HG03139 (cell line): ENCODE measurements at regions not wholly inside any gene's neighbourhood (a gene's known extent, or its start where the extent isn't known, plus 50 kb on each side); places are given as distances from the start of the nearest gene placed in this dataset.
"Not testable (repeated sequence)": the region's sequence is repeated elsewhere in the genome, so short reads cannot be mapped to it uniquely, and the experiment has no call there.

ENCODE experiments used
- ATAC-seq: cut with Tn5 transposase; IDR thresholded peaks from one replicate; pipeline ENCODE4 v1.9.1; 2021; ENCODE audit not compliant: unreplicated experiment

DNA sequence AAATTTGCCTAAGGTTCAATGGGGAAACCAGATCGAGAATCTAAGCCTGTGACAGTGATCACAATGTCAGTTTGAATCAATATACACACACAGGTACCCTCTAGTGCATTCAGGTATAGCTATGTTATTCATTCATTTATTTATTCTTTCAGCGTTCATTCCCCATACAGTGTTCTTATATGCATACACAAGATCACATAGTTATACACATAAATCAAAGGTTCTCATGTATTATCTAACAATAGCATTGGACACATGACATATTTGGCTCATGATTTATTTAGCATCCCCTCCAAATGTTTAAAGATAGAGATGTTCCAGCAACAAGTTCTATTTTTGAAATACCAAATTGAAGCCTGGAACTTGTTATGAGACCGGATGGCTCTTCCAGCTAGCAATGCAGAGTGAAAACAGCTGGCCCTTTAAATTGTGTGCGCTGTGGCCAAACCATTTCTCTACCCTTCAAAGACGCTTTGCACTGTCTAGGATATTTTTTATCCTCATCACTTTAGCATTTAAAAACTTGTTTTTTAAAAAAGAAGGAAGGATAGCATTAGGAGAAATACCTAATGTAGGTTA, 131.0 kb downstream of the ATXN3L start:
- no peak for ATAC-seq

DNA sequence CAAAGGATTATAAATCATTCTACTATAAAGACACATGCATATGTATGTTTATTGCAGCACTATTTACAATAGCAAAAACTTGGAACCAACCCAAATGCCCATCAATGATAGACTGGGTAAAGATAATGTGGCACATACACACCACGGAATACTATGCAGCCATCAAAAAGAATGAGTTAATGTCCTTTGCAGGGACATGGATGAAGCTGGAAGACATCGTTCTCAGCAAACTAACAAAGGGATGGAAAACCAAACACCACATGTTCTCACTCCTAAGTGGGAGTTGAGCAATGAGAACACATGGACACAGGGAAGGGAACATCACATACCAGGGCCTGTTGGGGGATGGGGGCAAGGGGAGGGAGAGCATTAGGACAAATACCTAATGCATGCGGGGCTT, 133.2 kb downstream of the ATXN3L start:
- ATAC-seq, result not testable (repeated sequence)

GRCh38 chrX:13180807-13181206, 136.4 kb upstream of the FAM9C start:
- no peak for ATAC-seq

DNA sequence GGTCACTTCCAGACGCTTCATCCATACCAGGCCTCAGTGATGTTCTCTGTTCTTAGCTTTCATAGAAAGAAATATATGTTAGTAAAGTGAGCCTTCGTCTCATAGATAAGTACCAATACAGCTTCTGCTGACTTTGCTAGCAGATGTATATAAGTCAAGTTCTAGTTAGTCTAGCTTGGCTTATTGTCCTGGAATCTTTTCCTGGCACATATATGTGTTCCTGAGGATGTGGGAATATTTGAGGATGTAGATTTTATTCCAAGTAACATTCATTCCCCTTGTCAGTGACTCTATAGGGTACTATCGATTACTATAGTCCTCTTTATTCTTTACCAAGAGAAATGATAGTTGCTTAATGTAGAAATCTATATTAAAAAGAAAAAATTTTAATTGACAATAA, 135.2 kb upstream of the FAM9C start:
- ATAC-seq, result no peak

- no peak for ATAC-seq
Observed at GRCh38 chrX:13179100-13179499, 134.7 kb upstream of the FAM9C start.

- ATAC-seq, result no peak
Observed at GRCh38 chrX:13177921-13178566, 133.6 kb upstream of the FAM9C start.

GRCh38 chrX:13175056-13175455, 130.6 kb upstream of the FAM9C start:
- ATAC-seq, result no peak

- ATAC-seq, result no peak
Observed at GRCh38 chrX:13170966-13171558, 126.6 kb upstream of the FAM9C start.

DNA sequence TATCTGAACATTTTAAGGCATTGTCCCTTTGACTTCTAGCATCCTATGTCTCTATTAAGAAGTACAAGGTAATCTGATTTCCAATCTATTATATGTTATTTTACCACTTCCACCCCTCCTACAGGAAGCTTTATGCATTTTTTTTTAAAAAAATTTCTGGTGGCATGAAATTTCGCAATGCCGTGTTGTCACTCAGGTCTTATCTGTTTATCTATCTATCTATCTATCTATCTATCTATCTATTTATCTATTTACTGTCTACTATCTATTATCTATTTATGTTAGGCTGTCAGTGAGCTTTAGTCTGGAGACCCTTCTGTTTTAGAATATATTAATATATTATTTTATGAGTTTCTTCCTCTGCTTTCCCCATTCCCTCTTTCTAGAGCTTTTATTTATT, 125.3 kb upstream of the FAM9C start:
- ATAC-seq, result no peak

- ATAC-seq, result no peak
Observed at GRCh38 chrX:13168269-13168668, 123.8 kb upstream of the FAM9C start.

- no peak for ATAC-seq
Observed at GRCh38 chrX:13167481-13168231, 123.2 kb upstream of the FAM9C start.

GRCh38 chrX:13165266-13166189, 121.1 kb upstream of the FAM9C start:
- ATAC-seq, result no peak

- no peak for ATAC-seq
Observed at GRCh38 chrX:13164611-13165010, 120.2 kb upstream of the FAM9C start.

DNA sequence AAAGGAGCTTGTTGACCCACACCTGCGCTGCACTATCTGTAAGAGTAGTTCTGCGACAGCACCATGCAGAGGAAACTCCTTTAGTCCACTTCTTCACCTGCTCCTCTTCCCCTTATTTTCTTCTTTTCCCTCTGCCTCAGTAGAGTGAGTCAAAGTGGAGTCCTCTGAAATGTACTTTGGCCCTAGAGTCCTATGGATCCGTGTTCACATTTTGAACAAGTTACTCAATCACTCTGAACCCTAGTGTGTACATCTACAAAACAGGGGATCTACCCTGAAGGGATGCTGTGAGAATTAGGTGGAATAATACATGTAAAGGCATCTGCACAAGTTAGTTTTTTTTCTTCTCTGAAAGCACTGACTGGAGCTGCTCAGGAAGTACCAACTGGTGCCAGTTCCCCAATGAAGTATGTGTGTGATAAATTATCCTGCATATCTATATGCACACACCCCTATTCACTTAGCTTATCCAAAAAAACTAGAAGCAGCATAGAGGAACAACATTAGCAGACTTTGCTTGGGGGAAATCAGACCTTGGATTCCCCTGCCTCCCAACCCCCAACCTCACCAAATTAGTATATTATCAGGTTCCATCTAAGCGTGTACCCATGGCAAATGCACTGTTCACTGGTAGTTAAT, 118.5 kb upstream of the FAM9C start:
- no peak for ATAC-seq

DNA sequence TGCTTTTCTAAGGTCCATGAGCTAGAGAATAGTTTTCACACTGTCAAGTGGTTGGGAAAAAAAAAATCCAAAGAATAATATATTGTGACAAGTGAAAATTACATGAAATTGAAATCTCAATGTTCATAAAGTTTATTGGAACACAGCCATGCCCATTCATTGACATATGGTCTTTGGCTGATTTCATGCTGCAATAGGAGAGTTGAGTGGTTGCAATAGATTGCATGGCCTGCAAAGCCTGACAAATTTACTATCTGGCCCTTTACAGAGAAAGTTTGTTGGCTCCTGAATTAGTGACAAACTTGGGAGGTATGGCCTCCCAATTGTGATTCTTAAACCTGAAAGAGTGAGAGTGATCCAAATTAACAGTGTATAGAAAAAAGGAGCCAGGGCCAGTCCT, 115.5 kb upstream of the FAM9C start:
- ATAC-seq, result no peak

DNA sequence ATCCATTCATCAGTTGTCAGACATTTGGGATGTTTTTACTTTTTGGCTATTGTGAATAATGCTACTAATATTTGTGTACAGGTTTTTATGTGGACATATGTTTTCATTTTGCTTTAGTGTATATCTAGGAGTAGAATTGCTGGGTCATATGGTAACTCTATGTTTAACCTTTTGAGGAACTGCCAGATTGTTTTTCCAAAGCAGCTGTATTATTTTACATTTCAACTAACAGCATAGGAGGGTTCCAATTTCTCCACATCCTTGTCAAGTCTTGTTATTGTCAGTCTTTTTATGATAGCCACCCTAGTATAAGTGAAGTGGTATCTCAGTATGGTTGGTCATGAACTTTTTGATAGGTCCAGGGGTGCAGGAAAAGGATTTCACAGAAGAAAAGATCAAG, 114.5 kb upstream of the FAM9C start:
- no peak for ATAC-seq

DNA sequence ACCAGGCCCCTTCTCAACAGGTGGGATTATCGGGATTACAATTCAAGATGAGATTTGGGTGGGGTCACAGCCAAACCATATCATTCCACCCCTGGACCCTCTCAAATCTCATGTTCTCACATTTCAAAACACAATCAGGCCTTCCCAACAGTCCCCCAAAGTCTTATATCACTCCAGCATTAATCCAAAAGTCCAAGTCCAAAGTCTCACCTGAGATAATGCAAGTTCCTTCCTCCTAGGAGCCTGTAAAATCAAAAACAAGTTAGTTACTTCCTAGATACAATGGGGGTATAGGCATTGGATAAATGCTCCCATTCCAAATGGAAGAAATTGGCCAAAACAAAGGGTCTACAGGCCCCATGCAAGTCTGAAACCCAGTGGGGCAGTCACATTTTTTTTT, 111.1 kb upstream of the FAM9C start:
- not testable (repeated sequence) for ATAC-seq

DNA sequence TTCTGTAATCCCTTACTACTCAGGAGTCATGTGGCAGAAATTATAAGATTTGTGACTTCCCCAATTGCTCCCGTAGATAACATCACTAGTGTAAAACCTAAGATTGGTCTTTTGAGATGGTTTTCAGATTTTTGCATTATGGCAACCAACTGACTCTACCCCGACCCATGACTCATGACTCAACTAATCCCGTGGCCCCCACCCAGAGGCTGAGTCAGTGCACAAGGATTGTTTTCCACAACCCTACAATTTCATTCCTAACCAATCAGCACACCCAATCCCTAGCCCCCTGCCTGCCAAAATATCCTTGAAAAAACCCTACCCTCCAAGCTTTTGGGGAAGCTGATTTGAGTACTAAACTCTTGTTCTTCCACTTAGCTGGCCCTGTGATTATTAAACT, 109.4 kb upstream of the FAM9C start:
- no peak for ATAC-seq

DNA sequence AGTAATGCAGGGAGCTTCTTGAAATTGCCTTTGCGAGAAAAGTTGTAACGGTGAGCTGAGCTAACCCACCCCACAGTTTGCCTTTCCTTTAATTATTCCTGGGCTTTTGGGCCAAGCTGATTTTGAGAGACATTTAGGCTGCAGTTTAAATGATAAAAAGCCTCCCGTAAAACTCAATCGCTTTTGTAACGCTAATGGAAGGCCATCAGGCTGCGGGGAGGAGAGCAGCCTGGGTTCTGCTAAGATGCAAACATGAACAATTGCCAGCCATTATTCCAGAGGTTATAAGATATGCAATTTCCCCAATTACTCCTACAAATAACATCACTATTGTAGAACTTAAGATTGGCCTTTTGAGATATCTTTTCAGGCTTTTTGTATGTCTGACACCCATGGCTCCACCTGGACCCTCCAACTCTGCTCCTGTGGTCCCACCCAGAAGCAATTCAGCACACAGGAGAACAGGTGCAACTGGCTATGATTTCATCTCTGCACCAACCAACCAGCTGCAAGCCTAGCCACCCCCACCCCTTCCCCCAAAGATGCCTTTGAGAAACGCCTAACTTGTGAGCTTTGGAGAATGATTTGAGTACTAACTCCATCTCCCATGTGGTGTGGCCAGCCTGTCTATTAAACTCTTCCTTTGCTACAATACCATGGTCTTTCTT, 108.2 kb upstream of the FAM9C start:
- ATAC-seq, result no peak
